Activated CD8-positive, alpha-beta memory T cell treated with anti-CD3 and anti-CD28 coated beads, Interleukin-2, amount 50 U/mL, for 1 hour (primary cell): ENCODE measurements at regions not wholly inside any gene's neighbourhood (a gene's known extent, or its start where the extent isn't known, plus 50 kb on each side); places are given as distances from the start of the nearest gene placed in this dataset.
"Not testable (repeated sequence)": the region's sequence is repeated elsewhere in the genome, so short reads cannot be mapped to it uniquely, and the experiment has no call there.

Experiments
- DNase-seq: peaks from one replicate; pipeline ENCODE4 v3.0.0-alpha.2; 2020; ENCODE audit errors: extremely low read depth

DNA sequence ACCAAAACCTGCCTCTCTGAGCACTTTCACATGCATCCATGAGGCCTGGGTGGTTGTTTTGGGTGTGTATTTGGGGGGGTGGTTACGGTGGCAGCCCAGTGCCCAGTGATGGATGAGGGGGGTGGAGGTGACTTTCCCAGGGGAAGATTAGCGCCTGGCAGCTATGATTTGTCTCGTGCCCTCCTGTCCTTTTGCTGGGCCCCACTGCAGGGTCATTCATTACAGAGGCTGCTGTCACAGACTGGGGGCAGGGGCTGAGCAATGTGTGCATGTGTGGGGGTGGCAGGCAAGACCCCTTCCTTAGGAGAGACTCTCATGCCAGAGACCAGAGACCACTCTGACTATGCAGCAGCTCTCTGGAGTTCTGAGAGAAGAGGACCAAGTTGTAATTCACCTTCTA is 93.7 kb downstream of the MRM1 start:
- DNase-seq, result no peak

DNA sequence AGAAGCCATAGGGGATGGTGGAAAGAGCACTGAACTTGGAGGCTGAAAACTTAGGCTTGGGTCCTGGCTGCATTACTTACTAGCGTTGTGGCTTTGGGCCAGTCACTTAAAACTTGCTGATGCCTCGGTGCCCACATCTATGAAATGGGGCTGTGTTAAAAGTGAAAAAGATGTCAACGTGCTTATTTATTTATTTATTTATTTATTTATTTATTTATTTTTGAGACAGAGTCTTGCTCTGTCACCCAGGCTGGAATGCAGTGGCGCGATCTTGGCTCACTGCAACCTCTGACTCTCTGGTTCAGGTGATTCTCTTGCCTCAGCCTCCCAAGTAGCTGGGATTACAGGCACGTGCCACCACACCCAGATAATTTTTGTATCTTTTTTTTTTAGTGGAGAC is 94.3 kb downstream of the MRM1 start:
- DNase-seq, result not testable (repeated sequence)

DNA sequence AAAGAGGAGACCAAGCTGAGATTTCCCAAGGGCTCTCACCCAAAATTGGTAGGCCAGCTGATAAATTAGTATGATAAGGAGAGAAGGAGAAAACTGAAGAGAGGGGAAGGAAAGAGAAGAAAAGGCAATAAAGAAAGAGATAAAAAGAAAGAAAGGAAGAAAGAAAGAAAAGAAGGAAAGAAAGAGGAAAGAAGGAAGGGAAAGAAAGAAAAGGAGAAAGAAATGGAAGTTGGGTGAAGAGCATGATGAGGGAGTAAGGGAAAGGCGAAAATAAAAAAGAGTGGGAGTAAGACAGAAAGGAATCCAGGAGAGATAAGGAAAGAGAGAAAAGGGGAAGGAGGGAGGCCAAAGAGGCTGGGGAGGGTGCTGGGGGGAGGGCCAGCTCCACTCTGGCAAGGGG is 95.4 kb downstream of the MRM1 start:
- DNase-seq, result no peak

DNA sequence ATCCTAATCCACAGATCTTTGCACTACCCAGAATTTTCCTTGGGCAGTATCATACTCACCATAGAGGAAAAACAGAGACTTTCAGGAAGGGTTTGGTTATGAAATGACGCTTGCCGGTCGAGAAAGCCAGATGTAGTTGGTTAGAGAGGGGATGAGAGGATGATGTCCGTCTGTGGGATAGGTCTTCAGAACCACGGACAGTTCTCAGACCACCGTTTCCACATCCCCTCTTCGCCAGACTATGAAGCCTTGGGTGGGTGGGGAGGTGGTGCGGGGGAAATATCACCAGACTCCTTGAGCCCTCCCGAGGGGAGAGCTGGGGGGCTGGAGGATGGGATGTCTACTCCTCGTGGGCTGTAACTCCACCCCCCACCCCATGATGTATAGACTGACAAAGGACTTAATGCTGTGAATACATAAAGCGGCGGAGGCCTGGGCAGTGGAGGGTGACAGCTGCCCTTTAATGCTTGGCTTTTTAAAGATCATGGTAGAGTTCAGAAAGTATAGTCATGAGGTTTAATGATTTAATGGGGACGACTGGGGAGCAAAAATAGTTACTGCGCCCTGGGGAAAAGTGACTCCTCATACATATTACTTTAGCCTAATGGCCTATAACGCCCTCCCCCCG is 96.6 kb downstream of the MRM1 start:
- DNase-seq, result no peak

- no peak for DNase-seq
Observed at GRCh38 chr17:36701429-36702099, 100.2 kb downstream of the MRM1 start.

DNA sequence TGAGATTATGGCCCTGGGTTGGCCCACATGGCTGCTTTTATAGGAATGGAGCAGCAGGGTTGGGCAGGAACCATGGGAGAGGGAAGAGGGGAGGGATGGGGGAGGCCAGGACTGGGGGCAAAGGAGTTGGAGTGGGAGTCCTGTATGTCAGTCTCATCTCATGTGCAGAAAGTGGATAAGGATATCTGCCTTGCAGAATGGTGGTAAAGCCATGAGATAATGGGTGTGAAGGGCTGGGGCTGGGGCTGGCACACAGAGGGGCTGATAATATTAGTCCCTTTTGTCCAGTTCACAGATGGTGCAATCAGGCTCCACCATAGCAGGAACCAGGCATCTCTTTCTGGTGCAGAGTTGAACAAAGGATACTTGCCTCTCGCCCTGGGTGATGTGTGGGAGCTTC is 101.3 kb downstream of the MRM1 start:
- DNase-seq, result no peak

- no peak for DNase-seq
Observed at GRCh38 chr17:36703860-36704266, 102.5 kb downstream of the MRM1 start.

GRCh38 chr17:36705283-36705795 is 104.0 kb downstream of the MRM1 start:
- no peak for DNase-seq

DNA sequence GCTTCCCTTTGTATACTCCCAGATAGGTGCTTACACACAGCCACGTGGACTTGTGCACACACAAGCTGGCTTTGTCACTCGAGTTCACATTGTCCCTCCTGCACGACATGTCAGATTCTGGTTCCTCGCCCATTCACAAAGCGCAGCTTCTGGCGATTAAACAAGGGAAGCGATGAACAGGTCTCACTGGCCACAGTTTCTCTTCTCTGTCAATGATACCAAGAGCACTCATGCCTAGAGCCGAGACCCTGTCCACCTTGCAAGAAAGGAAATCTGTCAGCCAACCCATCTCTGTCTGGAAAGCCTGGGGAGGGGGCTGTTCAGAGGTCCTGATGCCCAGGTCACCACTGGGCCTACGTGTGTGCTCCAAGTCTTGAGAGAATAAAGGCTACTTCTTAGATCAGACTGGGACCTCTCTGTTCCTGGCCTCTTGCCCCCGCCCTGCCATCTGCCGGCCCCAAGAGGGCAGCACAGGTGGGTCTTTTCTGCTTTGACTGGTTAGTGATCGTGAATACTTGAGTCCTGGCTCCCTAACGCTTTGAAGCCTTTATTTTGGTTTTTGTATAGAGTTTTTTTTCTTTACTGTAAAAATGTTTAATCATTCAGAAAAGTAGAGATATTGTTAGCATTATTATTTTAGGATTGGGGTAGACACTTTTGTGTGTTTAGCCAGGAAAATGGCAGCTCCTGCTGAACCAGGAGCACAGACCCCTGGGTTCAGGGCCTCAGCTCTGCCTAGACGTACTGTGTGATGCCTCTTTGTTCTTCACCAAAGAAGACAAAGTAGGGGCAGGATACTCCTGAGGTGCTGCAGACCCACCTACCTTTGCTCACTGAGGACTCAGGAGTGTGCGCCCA is 104.7 kb downstream of the MRM1 start:
- no peak for DNase-seq

GRCh38 chr17:36707904-36708303 is 106.5 kb downstream of the MRM1 start:
- DNase-seq, result no peak

DNA sequence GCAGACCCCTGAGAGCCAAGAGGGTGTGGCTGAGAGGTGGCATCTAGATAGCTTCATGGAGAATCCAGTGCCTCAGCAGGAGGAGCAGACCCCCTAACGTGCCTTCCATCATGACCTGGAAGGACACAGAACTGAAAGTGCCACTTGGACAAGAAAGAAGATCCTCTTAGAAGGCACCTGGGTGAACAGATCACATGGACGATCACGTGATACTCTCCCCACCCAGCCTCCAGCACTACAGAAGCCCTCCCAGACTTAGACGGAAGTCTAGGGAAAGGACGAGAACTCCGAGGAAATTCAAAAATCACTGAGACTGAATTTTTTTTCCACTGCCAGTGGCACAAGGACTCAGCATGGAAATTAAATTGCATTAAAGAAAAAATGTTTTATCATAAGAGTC is 113.4 kb downstream of the MRM1 start:
- no peak for DNase-seq

GRCh38 chr17:36715951-36716350 is 114.6 kb downstream of the MRM1 start:
- DNase-seq, result no peak

DNA sequence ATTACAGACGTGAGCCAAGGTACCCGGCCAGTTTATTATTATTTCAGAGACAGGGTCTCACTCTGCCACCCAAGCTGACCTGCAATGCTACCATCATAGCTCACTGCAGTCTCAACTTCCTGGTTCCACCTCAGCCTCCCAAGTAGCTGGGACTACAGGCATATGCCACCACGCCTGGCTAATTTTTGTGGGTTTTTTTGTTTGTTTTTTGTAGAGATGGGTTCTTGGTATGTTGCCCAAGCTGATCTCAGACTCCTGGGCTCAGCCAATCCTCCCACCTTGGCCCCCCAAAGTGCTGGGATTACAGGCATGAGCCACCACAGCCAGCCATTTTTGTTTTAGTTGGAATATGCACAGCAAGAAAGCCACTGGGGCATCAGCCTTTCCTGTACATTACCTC is 115.7 kb downstream of the MRM1 start:
- no peak for DNase-seq

- DNase-seq, result no peak
Observed at GRCh38 chr17:36720131-36720530, 118.7 kb downstream of the MRM1 start.

DNA sequence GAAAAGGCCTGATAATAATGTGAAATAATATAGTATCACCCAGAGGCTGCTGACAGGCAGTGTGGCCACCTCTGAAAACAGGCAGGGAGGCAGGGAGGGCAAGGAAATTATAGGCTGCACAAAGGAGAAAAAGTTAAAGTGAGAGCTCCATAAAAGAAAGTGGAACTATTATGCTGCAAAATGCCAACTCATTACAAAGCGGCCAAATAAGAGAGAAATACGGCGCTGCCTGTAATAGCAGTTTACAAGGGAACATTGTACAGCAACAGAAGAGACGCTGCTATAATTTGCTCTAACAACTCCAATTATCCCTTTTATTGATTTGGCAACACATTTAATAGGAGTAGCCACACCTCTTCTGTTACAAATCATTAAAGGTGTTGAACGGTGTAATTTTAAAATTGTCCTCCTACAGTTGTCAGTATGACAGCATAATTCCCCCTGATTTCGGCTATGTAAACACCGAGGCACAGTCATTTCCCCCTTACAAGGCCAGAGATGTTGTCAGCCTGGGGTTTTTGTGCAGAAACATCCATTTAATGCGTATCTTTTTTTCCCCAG is 120.3 kb downstream of the MRM1 start:
- no peak for DNase-seq

GRCh38 chr17:36722121-36722902 is 120.9 kb downstream of the MRM1 start:
- peak; percentile 26 for DNase-seq

- DNase-seq, result no peak
Observed at GRCh38 chr17:36722903-36723263, 121.5 kb downstream of the MRM1 start.

- no peak for DNase-seq
Observed at GRCh38 chr17:36723459-36724025, 122.2 kb downstream of the MRM1 start.

GRCh38 chr17:36726199-36726598 is 124.8 kb downstream of the MRM1 start:
- DNase-seq, result no peak

DNA sequence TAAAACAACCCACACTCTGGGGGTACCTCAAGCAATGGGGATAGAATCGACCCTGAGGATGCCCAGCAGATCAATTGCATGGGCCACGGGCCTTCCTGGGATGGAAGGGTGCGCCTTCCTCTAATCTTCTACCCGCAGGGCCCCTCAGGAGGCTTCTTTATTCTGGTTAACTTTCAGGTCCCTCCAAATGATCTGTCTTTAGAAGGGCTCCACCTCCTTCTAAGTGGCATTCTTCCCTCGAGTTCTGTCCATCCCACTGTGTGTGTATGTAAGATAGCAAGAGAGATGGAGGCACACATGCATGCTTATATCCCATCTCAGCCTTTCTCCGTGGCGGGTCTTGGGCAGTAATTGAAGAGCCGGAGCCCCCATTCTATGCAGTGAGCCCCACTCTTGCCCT is 125.7 kb downstream of the MRM1 start:
- no peak for DNase-seq

DNA sequence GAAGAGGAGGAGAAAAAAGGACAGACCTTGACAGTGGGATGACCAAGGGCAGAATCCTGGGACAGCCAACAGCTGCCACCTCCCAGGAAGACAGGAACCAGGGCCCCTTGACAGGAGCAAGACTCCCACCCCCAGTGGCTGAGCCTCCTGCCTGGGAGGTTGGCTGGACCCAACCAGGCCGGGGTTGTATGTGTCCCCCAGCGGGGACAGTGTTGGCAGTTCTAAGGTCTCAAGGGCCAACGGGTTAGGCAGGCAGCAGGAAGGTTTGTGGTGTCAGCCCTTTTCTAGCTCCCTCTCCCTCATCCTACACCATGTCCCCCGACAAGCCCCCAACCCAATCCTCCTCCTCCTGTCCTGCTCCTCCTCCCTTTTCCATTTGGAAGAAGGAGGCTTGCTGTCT is 126.2 kb downstream of the MRM1 start:
- DNase-seq, result no peak
